GM18870 (cell line): ENCODE measurements at regions not wholly inside any gene's neighbourhood (a gene's known extent, or its start where the extent isn't known, plus 50 kb on each side); places are given as distances from the start of the nearest gene placed in this dataset.
"Not testable (repeated sequence)": the region's sequence is repeated elsewhere in the genome, so short reads cannot be mapped to it uniquely, and the experiment has no call there.

Experiments
- ATAC-seq: cut with Tn5 transposase; IDR thresholded peaks from one replicate; pipeline ENCODE4 v1.9.1; 2021; ENCODE audit warnings: moderate library complexity; ENCODE audit not compliant: unreplicated experiment

GRCh38 chr1:194372266-194372665, 1185.9 kb upstream of the B3GALT2 start:
- ATAC-seq, result no peak

GRCh38 chr1:194369622-194370021, 1183.2 kb upstream of the B3GALT2 start:
- ATAC-seq, result no peak

GRCh38 chr1:194369060-194369459, 1182.6 kb upstream of the B3GALT2 start:
- no peak for ATAC-seq

GRCh38 chr1:194367121-194367520, 1180.7 kb upstream of the B3GALT2 start:
- ATAC-seq, result no peak

GRCh38 chr1:194366705-194367104, 1180.3 kb upstream of the B3GALT2 start:
- no peak for ATAC-seq

- ATAC-seq, result no peak
These were observed 1175.9 kb upstream of the B3GALT2 start for GRCh38 chr1:194362327-194362726.

GRCh38 chr1:194361374-194362131, 1175.1 kb upstream of the B3GALT2 start:
- ATAC-seq, result no peak

GRCh38 chr1:194358208-194358581, 1171.8 kb upstream of the B3GALT2 start:
- ATAC-seq, result no peak

GRCh38 chr1:194357573-194358207, 1171.3 kb upstream of the B3GALT2 start:
- ATAC-seq, result not testable (repeated sequence)

- no peak for ATAC-seq
These were observed 1169.2 kb upstream of the B3GALT2 start for GRCh38 chr1:194355488-194356106.

- ATAC-seq, result no peak
These were observed 1166.7 kb upstream of the B3GALT2 start for GRCh38 chr1:194353121-194353520.

GRCh38 chr1:194347200-194347599, 1160.8 kb upstream of the B3GALT2 start:
- no peak for ATAC-seq

- no peak for ATAC-seq
These were observed 1156.3 kb upstream of the B3GALT2 start for GRCh38 chr1:194342484-194343262.

- ATAC-seq, result no peak
These were observed 1155.2 kb upstream of the B3GALT2 start for GRCh38 chr1:194341587-194341986.

- no peak for ATAC-seq
These were observed 1153.1 kb upstream of the B3GALT2 start for GRCh38 chr1:194339471-194339870.

GRCh38 chr1:194338241-194338948, 1152.0 kb upstream of the B3GALT2 start:
- ATAC-seq, result peak; percentile 69

- no peak for ATAC-seq
These were observed 1146.8 kb upstream of the B3GALT2 start for GRCh38 chr1:194333240-194333639.

GRCh38 chr1:194331758-194332157, 1145.3 kb upstream of the B3GALT2 start:
- ATAC-seq, result no peak

- no peak for ATAC-seq
These were observed 1136.3 kb upstream of the B3GALT2 start for GRCh38 chr1:194322751-194323150.

GRCh38 chr1:194318790-194319280, 1132.4 kb upstream of the B3GALT2 start:
- no peak for ATAC-seq

GRCh38 chr1:194309697-194310096, 1123.3 kb upstream of the B3GALT2 start:
- no peak for ATAC-seq
